GM12878 (cell line): ENCODE measurements at regions not wholly inside any gene's neighbourhood (a gene's known extent, or its start where the extent isn't known, plus 50 kb on each side); places are given as distances from the start of the nearest gene placed in this dataset.

Source experiments
- ATAC-seq: fragments of 200-7000 bp; cut with Tn5 transposase; 3 replicates; pipeline ENCODE4 v1.9.1; 2020; ENCODE audit warnings: mild to moderate bottlenecking, moderate library complexity
- BruUV-seq: library from RNA; stranded (reverse); fragments of 400-500 nt; replicated peaks from 2 replicates; lab custom pipeline; 2021; lab: Mats Ljungman, UMichigan
- CTCF ChIA-PET: fragments of 300-600 bp; sonication (Branson Sonifier 250); formaldehyde crosslinking; extraction: SDS; loops from one replicate; lab custom pipeline; 2021; ENCODE audit warnings: inconsistent platforms; lab: Yijun Ruan, JAX
- POLR2A ChIA-PET: fragments of 350-600 bp; formaldehyde crosslinking; extraction: SDS; loops from one replicate; lab custom pipeline; 2021; ENCODE audit warnings: inconsistent platforms; lab: Charles Lee
- RAD21 ChIA-PET: fragments of 300-600 bp; sonication (Branson Sonifier 250); formaldehyde crosslinking; loops from one replicate; lab custom pipeline; 2023; ENCODE audit warnings: antibody characterized with exemption; ENCODE audit not compliant: unreplicated experiment; lab: Charles Lee
- SMC1A ChIA-PET: fragments of 300-600 bp; sonication (Branson Sonifier 250); formaldehyde crosslinking; loops from one replicate; lab custom pipeline; 2023; ENCODE audit not compliant: unreplicated experiment, uncharacterized antibody; lab: Charles Lee
- DNase-seq: peaks from one replicate; pipeline ENCODE4 v3.0.0-alpha.2; 2011; ENCODE audit warnings: low read depth, low spot score
- FAIRE-seq: peaks from 3 replicates; lab custom pipeline; 2011; peaks lifted over from hg19 to GRCh38; lab: Jason Lieb, UNC
- H2AFZ ChIP-seq: 2 replicates; pipeline ENCODE4 v1.6.0; 2011; ENCODE audit warnings: low read depth, low read length, control low read depth; ENCODE audit not compliant: control insufficient read depth
- H3K27ac ChIP-seq: 2 replicates; pipeline ENCODE4 v1.5.1; 2011; ENCODE audit warnings: control low read depth; ENCODE audit not compliant: control insufficient read depth, insufficient read depth
- H3K27me3 ChIP-seq, 2 experiments: replicated peaks in 1 of 2; 2 replicates each; pipeline versions ENCODE4 v1.6.0 to v1.6.1; 2011; ENCODE audit warnings: low read length in 1 of 2; ENCODE audit not compliant: control insufficient read depth in 2 of 2, insufficient read depth in 2 of 2
- H3K36me3 ChIP-seq, 2 experiments: 2 replicates each; pipeline ENCODE4 v1.5.1; 2011; ENCODE audit warnings: low read length in 1 of 2; ENCODE audit not compliant: control insufficient read depth in 2 of 2, insufficient read depth in 2 of 2
- H3K4me1 ChIP-seq: 2 replicates; pipeline ENCODE4 v1.6.1; 2011; ENCODE audit warnings: mild to moderate bottlenecking, low read length, moderate library complexity, mixed read lengths; ENCODE audit not compliant: control insufficient read depth, insufficient read depth
- H3K4me2 ChIP-seq: 2 replicates; pipeline ENCODE4 v1.6.0; 2011; ENCODE audit warnings: control low read depth; ENCODE audit not compliant: control insufficient read depth, insufficient read depth
- H3K4me3 ChIP-seq: fragments of 200-600 bp; sonication (generic); 2 replicates; pipeline ENCODE4 v1.5.1; 2016
- H3K79me2 ChIP-seq: 2 replicates; pipeline ENCODE4 v1.6.0; 2011; ENCODE audit warnings: low read length; ENCODE audit not compliant: control insufficient read depth, insufficient read depth
- H3K9ac ChIP-seq: 2 replicates; pipeline ENCODE4 v1.8.0; 2011; ENCODE audit warnings: low read length, control low read depth, mixed read lengths; ENCODE audit not compliant: control insufficient read depth, insufficient read depth
- H3K9me3 ChIP-seq: replicated peaks from 3 replicates; pipeline ENCODE4 v1.5.1; 2011; ENCODE audit warnings: mild to moderate bottlenecking, low read length; ENCODE audit not compliant: control insufficient read depth, insufficient read depth
- H4K20me1 ChIP-seq: 2 replicates; pipeline ENCODE4 v1.6.0; 2011; ENCODE audit not compliant: control insufficient read depth, insufficient read depth
- CBFB ChIP-seq: IDR thresholded peaks from 2 replicates; pipeline ENCODE4 v1.6.1; 2016; ENCODE audit warnings: antibody characterized with exemption, low read depth
- HDAC6 ChIP-seq: fragments of 200-600 bp; sonication (generic); IDR thresholded peaks from one replicate; pipeline ENCODE4 v1.8.0; 2017; ENCODE audit warnings: antibody characterized with exemption; ENCODE audit not compliant: unreplicated experiment
- HSF1 ChIP-seq: fragments of 150-350 bp; IDR thresholded peaks from 2 replicates; pipeline ENCODE4 v1.6.1; 2014; ENCODE audit warnings: mild to moderate bottlenecking, low read depth, low read length
- IRF3 ChIP-seq: fragments of 450-650 bp; IDR thresholded peaks from 2 replicates; pipeline ENCODE4 v1.6.1; 2014; ENCODE audit warnings: mild to moderate bottlenecking
- KDM1A ChIP-seq: fragments of 200-600 bp; sonication (generic); IDR thresholded peaks from 2 replicates; pipeline ENCODE4 v1.6.1; 2016; ENCODE audit warnings: borderline replicate concordance
- KLF5 ChIP-seq: fragments of 450-650 bp; IDR thresholded peaks from 2 replicates; pipeline ENCODE4 v1.6.1; 2014; ENCODE audit warnings: mild to moderate bottlenecking; ENCODE audit not compliant: partially characterized antibody
- LARP7 ChIP-seq: fragments of 450-650 bp; IDR thresholded peaks from 2 replicates; pipeline ENCODE4 v1.6.1; 2017; ENCODE audit warnings: mild to moderate bottlenecking
- NBN ChIP-seq: fragments of 450-650 bp; IDR thresholded peaks from 2 replicates; pipeline ENCODE4 v1.6.1; 2016
- NR2C1 ChIP-seq: fragments of 450-650 bp; IDR thresholded peaks from 2 replicates; pipeline ENCODE4 v1.6.1; 2017; ENCODE audit warnings: antibody characterized with exemption, mild to moderate bottlenecking, moderate library complexity
- PML ChIP-seq: IDR thresholded peaks from 2 replicates; pipeline ENCODE4 v1.6.1; 2012; ENCODE audit warnings: low read length, inconsistent platforms
- POLR2AphosphoS2 ChIP-seq: IDR thresholded peaks from 2 replicates; pipeline ENCODE4 v1.6.1; 2011; ENCODE audit warnings: low read depth, mild to moderate bottlenecking, low read length, improper control_type of control experiment, moderate library complexity
- RUNX3 ChIP-seq: IDR thresholded peaks from 2 replicates; pipeline ENCODE4 v1.6.1; 2012; ENCODE audit warnings: low read length, inconsistent platforms
- SIN3A ChIP-seq: IDR thresholded peaks from 2 replicates; pipeline ENCODE4 v1.6.1; 2012; ENCODE audit warnings: low read depth, low read length, improper control_type of control experiment
- SP1 ChIP-seq: IDR thresholded peaks from one replicate; pipeline ENCODE4 v1.6.1; 2011; ENCODE audit warnings: low read depth, low read length
- SREBF2 ChIP-seq: IDR thresholded peaks from 2 replicates; pipeline ENCODE4 v1.6.1; 2012; ENCODE audit warnings: mild to moderate bottlenecking, low read length
- TCF3 ChIP-seq: IDR thresholded peaks from 2 replicates; pipeline ENCODE4 v1.6.1; 2012; ENCODE audit warnings: low read depth, mild to moderate bottlenecking, low read length, borderline replicate concordance; ENCODE audit not compliant: insufficient read depth
- ZNF217 ChIP-seq: fragments of 450-650 bp; IDR thresholded peaks from 2 replicates; pipeline ENCODE4 v1.6.1; 2017; ENCODE audit warnings: antibody characterized with exemption, mild to moderate bottlenecking
- ZNF622 ChIP-seq: fragments of 450-650 bp; IDR thresholded peaks from 2 replicates; pipeline ENCODE4 v1.6.1; 2017; ENCODE audit warnings: mild to moderate bottlenecking, inconsistent platforms
- ZZZ3 ChIP-seq: IDR thresholded peaks from 2 replicates; pipeline ENCODE4 v1.6.1; 2011; ENCODE audit warnings: low read depth; ENCODE audit not compliant: control insufficient read depth, insufficient read length
- WGBS: methylation state at CpG from one replicate; pipeline ENCODE4 v1.1.6; 2016; ENCODE audit warnings: low lambda C conversion rate; ENCODE audit not compliant: insufficient replicate concordance, insufficient coverage; ENCODE audit errors: missing lambda C conversion rate; 5-methylcytosine and 5-hydroxymethylcytosine counted together
- in situ Hi-C: fragments of 300-500 bp; cut with MboI; formaldehyde crosslinking; loops from 9 replicates; pipeline ENCODE4 v1.14.3; 2018; ENCODE audit warnings: mixed read lengths
- intact Hi-C: fragments of 100-400 bp; cut with micrococcal nuclease; formaldehyde crosslinking; loops from one replicate; pipeline ENCODE4 v1.14.2; 2022; ENCODE audit not compliant: unreplicated experiment

GRCh38 chr2:173552531-173552930 is 197.9 kb downstream of the CDCA7 start:
- ATAC-seq (no peak), FAIRE-seq (no peak), DNase-seq (no peak)
- RAD21 ChIA-PET: interaction anchor here (0.5 kb wide), 1 partner anchor 433 kb away, joined by 3 read pairs; no protein-coding TSS in a partner anchor
- no TSS peak for BruUV-seq
- H3K79me2 ChIP-seq: no peaks in the 10 kb centered on the region
- no peak for TF ChIP-seq KLF5
- no peak for TF ChIP-seq SREBF2
- TF ChIP-seq POLR2AphosphoS2: no peak
- no peak for TF ChIP-seq HSF1
- TF ChIP-seq RUNX3: no peak
- TF ChIP-seq SP1: no peak
- TF ChIP-seq ZNF622: no peak
- TF ChIP-seq IRF3: no peak
- TF ChIP-seq ZNF217: no peak
- TF ChIP-seq ZZZ3: no peak
- no peak for TF ChIP-seq NBN
- TF ChIP-seq PML: no peak
- TF ChIP-seq TCF3: no peak
- TF ChIP-seq LARP7: no peak
- TF ChIP-seq KDM1A: no peak
- TF ChIP-seq CBFB: no peak
- TF ChIP-seq SIN3A: no peak
- no peak for TF ChIP-seq HDAC6
- TF ChIP-seq NR2C1: no peak
- POLR2A ChIA-PET: no interaction called here
- H3K4me3 ChIP-seq: no peak overlapping the region
- H4K20me1 ChIP-seq: no peaks in the 10 kb centered on the region
- in situ Hi-C loops: no loop called here
- SMC1A ChIA-PET: interaction anchor here (0.7 kb wide), 1 partner anchor 1523 kb away, joined by 3 read pairs; no protein-coding TSS in a partner anchor
- no peak overlapping the region for H3K9ac ChIP-seq
- no peak overlapping the region for H3K27ac ChIP-seq
- H2AFZ ChIP-seq: no peak overlapping the region
- no peaks in the 10 kb centered on the region for H3K36me3 ChIP-seq
- CTCF ChIA-PET: no interaction called here
- intact Hi-C loops: loop anchor here (10.0 kb wide), 1 partner anchor 792 kb away; no protein-coding TSS in a partner anchor
- no peaks in the 10 kb centered on the region for H3K4me1 ChIP-seq
- no peak overlapping the region for H3K4me2 ChIP-seq
- WGBS: 0% methylated on average over 3 of the region's 3 CpGs
- no peaks in the 10 kb centered on the region; a peak in 1 of 4 replicates for H3K27me3 ChIP-seq
- no peaks in the 10 kb centered on the region for H3K9me3 ChIP-seq
